Right atrium auricular region (tissue), 2 donors: ENCODE measurements at regions not wholly inside any gene's neighbourhood (a gene's known extent, or its start where the extent isn't known, plus 50 kb on each side); places are given as distances from the start of the nearest gene placed in this dataset.
A peak's percentile ranks its signal among the peaks of the same experiment; 100 is the strongest.

Experiments used
- DNase-seq: peaks from one replicate; pipeline ENCODE4 v3.0.0-alpha.2; 2019; ENCODE audit warnings: low spot score
- H3K27ac ChIP-seq, 2 donors: fragments of 200-600 bp; sonication (generic); 1 replicate in 1 of 2; 2 replicates in 1 of 2; pipeline ENCODE4 v1.5.1; 2016 to 2019
- H3K27me3 ChIP-seq, 2 donors: fragments of 200-600 bp; sonication (generic); one replicate each; pipeline versions ENCODE4 v1.5.1 to v1.6.0; 2017 to 2019
- H3K36me3 ChIP-seq: fragments of 200-600 bp; sonication (generic); one replicate; pipeline ENCODE4 v1.5.1; 2016
- H3K4me1 ChIP-seq, 2 donors: fragments of 200-600 bp; sonication (generic); one replicate each; pipeline versions ENCODE4 v1.5.1 to v1.6.0; 2017 to 2019
- H3K4me3 ChIP-seq, 2 donors: fragments of 200-600 bp; sonication (generic); 1 replicate in 1 of 2; 2 replicates in 1 of 2; pipeline ENCODE4 v1.5.1; 2017 to 2019; ENCODE audit warnings: mild to moderate bottlenecking in 1 of 2, moderate library complexity in 1 of 2
- H3K9me3 ChIP-seq, 2 donors: fragments of 200-600 bp; sonication (generic); one replicate each; pipeline ENCODE4 v1.5.1; 2019
- TF ChIP-seq, protein P1 (sequence below), 2 donors: fragments of 200-600 bp; sonication (generic); IDR thresholded peaks; one replicate each; pipeline ENCODE4 v1.5.1; 2019; ENCODE audit warnings: antibody characterized with exemption in 2 of 2

DNA sequence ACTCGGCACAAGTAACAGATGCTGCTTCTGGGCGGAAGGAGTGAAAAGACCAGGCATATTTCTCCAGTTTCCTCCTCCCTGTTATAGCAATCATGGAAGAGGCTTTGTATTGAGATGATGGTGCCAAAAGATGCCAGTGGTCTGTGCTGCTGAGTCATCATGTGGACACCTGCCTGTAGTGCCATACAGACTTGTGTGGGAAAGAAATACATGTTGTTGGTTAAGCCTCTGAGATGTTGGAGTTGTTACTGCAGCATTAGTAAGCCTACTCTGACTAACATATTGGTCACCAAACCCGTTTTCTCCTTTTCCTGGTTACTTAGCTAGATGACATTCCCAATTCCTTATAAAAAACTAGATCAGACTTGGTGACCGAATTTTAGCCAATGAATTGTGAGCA, 356.9 kb downstream of the ZNF521 start:
- Histone ChIP-seq H3K4me3 (no peak overlapping the region), H3K36me3 (no peaks in the 10 kb centered on the region), H3K27me3 (no peaks in the 10 kb centered on the region), H3K27ac (no peak overlapping the region), H3K9me3 (peaks cover 7 to 9% of the 10 kb centered on the region in 2 donors), H3K4me1 (peaks cover 0 to 7% of the 10 kb centered on the region in 2 donors)
- TF ChIP-seq, protein P1, sequence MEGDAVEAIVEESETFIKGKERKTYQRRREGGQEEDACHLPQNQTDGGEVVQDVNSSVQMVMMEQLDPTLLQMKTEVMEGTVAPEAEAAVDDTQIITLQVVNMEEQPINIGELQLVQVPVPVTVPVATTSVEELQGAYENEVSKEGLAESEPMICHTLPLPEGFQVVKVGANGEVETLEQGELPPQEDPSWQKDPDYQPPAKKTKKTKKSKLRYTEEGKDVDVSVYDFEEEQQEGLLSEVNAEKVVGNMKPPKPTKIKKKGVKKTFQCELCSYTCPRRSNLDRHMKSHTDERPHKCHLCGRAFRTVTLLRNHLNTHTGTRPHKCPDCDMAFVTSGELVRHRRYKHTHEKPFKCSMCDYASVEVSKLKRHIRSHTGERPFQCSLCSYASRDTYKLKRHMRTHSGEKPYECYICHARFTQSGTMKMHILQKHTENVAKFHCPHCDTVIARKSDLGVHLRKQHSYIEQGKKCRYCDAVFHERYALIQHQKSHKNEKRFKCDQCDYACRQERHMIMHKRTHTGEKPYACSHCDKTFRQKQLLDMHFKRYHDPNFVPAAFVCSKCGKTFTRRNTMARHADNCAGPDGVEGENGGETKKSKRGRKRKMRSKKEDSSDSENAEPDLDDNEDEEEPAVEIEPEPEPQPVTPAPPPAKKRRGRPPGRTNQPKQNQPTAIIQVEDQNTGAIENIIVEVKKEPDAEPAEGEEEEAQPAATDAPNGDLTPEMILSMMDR (IDR thresholded peaks at IDR 0.05): no peak
- no peak for DNase-seq

GRCh38 chr18:24995755-24996154, 356.2 kb downstream of the ZNF521 start:
- Histone ChIP-seq H3K27me3 (no peaks in the 10 kb centered on the region), H3K4me3 (no peak overlapping the region), H3K27ac (no peak overlapping the region), H3K4me1 (no peaks in the 10 kb centered on the region), H3K9me3 (peaks cover 7 to 9% of the 10 kb centered on the region in 2 donors), H3K36me3 (no peaks in the 10 kb centered on the region)
- DNase-seq: no peak
- TF ChIP-seq, protein P1 (IDR thresholded peaks at IDR 0.05): no peak

DNA sequence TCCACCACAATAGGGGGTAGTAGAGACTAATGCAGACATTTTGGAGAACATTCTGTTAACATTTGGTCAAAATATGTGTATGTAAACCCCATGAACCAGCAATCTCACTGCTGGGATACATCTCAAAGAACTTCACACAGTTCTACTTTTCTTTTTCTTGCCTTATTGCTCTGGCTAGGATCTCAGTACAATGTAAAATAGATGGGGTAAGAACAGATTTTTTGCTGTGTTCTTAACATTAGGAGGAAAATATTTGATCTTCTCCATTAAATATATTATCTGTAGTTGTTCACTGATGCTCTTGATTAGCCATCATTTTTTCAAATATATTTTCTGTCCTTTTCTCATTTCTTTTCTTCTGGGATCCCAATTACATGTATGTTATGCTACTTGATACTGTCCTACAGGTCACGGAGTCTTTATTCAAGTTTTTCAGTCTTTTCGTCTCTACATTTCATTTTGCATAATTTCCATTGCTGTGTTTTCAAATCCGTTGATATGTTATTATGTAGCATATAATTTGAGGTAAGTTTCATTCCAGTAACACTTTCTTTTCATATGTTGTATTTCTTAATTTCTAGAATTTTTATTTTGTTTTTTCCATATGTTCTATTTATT, 352.2 kb downstream of the ZNF521 start:
- H3K4me1 ChIP-seq: no peaks in the 10 kb centered on the region
- no peak overlapping the region for H3K27ac ChIP-seq
- H3K36me3 ChIP-seq: no peaks in the 10 kb centered on the region
- no peaks in the 10 kb centered on the region for H3K27me3 ChIP-seq
- H3K4me3 ChIP-seq: no peak overlapping the region
- DNase-seq: no peak
- peaks cover 7 to 9% of the 10 kb centered on the region in 2 donors for H3K9me3 ChIP-seq
- TF ChIP-seq, protein P1 (IDR thresholded peaks at IDR 0.05): no peak

DNA sequence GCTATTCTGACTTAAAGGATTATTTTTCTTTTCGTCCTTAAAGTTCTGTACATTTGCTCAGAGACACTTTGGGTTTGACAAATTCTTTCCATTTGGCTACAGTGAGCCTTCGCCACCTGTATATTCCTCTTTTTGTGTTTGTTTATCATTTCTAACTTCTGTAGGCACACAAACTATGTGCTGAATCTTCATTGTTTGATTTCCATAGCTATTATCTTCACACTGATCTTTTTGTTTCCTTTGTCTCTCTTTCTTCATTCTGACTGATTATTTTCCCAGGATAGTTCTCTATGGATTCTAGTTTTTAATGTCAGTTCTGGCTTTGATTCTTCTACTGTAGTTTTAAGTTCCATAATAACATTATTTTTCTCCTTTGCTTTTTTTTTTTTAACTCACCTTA, 350.2 kb downstream of the ZNF521 start:
- H3K4me1 ChIP-seq: peaks cover 0 to 15% of the 10 kb centered on the region in 2 donors

DNA sequence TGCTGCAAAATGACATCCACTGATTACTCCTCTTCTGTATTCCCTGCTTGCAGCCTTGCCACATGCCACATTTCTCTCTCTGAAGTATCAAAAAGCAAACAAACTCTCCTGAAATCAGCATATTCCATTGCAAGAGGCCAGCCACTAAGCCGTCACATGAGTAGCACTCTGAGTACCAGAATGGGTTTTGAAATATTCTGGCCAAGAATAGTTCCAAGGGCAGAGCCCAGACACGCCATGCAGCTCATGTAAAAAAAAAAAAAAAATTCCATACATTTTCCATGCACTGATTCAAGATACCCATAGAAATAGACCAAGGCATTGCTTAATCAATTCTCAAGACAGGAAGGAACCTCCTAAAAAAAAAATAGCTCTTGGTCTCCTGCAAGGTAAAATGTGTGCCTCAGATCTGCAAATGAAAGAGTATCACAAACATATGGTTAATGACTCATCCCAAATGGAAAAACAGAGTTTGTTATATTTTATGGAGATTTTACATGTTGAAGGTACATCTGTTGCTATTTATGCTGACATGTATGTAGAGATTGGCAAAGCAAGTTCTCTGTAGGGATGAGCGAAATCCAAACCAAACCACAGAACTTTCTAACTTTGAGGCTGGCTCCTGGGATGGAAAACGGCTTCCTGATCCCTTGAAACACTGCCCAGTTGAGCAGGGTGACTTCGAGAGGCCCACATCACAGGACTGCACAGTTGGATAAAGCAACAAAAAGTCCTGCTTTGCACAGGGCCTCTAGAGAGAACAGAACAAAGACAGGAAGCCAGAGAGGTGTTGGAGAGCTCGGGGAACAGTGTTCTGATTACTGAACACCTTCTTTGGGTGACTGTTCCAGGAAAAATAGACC, 346.2 kb downstream of the ZNF521 start:
- Histone ChIP-seq H3K4me3 (no peak overlapping the region), H3K27me3 (no peaks in the 10 kb centered on the region), H3K27ac (peak overlapping the region; percentile 32 to 66), H3K9me3 (no peaks in the 10 kb centered on the region), H3K36me3 (no peaks in the 10 kb centered on the region), H3K4me1 (peaks cover 0 to 15% of the 10 kb centered on the region in 2 donors)
- TF ChIP-seq, protein P1 (IDR thresholded peaks at IDR 0.05): no peak
- DNase-seq: no peak

More for the DNA sequence above, 350.2 kb downstream of the ZNF521 start:
- Histone ChIP-seq H3K9me3 (peaks cover 7 to 9% of the 10 kb centered on the region in 2 donors), H3K4me3 (no peak overlapping the region), H3K27ac (no peak overlapping the region), H3K27me3 (no peaks in the 10 kb centered on the region), H3K36me3 (no peaks in the 10 kb centered on the region)
- TF ChIP-seq, protein P1 (IDR thresholded peaks at IDR 0.05): no peak
- no peak for DNase-seq
